HFF-Myc (cell line): ENCODE measurements at regions not wholly inside any gene's neighbourhood (a gene's known extent, or its start where the extent isn't known, plus 50 kb on each side); places are given as distances from the start of the nearest gene placed in this dataset.

ENCODE experiments used
- DNase-seq: peaks from one replicate; pipeline ENCODE4 v3.0.0-alpha.2; 2011; ENCODE audit warnings: low read depth; ENCODE audit errors: extremely low read depth
- H3K4me3 ChIP-seq: replicated peaks from 2 replicates; pipeline ENCODE4 v1.5.1; 2011; ENCODE audit warnings: low read depth, mild to moderate bottlenecking, control low read depth, low read length
- TF ChIP-seq, protein P1 (sequence below): IDR thresholded peaks from 2 replicates; pipeline ENCODE4 v1.5.1; 2012; ENCODE audit warnings: mild to moderate bottlenecking, low read depth, low read length, control low read depth; ENCODE audit errors: missing control alignments

DNA sequence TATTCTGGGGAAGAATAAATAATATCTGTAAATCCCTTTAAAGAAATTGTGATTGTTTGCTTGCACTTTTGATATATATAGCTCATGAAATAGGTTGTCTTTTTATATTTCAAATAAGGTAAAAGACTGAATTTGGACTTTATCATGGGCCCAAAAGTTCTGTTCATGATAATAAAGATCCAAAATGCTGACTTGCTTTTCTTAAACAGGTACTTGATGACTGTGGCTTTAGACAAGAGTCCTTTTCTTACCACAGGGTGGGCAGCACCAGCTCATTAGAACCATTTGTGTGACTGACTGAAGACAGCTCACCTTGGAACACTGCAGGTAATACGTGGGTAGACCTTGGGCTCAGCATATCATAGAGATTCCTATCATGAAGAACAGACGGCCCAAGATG, 432.6 kb downstream of the ETNK1 start:
- DNase-seq: no peak
- TF ChIP-seq, protein P1, sequence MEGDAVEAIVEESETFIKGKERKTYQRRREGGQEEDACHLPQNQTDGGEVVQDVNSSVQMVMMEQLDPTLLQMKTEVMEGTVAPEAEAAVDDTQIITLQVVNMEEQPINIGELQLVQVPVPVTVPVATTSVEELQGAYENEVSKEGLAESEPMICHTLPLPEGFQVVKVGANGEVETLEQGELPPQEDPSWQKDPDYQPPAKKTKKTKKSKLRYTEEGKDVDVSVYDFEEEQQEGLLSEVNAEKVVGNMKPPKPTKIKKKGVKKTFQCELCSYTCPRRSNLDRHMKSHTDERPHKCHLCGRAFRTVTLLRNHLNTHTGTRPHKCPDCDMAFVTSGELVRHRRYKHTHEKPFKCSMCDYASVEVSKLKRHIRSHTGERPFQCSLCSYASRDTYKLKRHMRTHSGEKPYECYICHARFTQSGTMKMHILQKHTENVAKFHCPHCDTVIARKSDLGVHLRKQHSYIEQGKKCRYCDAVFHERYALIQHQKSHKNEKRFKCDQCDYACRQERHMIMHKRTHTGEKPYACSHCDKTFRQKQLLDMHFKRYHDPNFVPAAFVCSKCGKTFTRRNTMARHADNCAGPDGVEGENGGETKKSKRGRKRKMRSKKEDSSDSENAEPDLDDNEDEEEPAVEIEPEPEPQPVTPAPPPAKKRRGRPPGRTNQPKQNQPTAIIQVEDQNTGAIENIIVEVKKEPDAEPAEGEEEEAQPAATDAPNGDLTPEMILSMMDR: no peak
- H3K4me3 ChIP-seq: no peak overlapping the region

- H3K4me3 ChIP-seq: no peak overlapping the region
- DNase-seq: no peak
- TF ChIP-seq, protein P1: no peak
Measured at GRCh38 chr12:23060161-23060560, 435.2 kb downstream of the ETNK1 start.

GRCh38 chr12:23063206-23063605, 438.2 kb downstream of the ETNK1 start:
- no peak for DNase-seq
- TF ChIP-seq, protein P1: no peak
- no peak overlapping the region for H3K4me3 ChIP-seq

GRCh38 chr12:23066095-23066494, 441.1 kb downstream of the ETNK1 start:
- no peak overlapping the region for H3K4me3 ChIP-seq
- TF ChIP-seq, protein P1: no peak
- no peak for DNase-seq

DNA sequence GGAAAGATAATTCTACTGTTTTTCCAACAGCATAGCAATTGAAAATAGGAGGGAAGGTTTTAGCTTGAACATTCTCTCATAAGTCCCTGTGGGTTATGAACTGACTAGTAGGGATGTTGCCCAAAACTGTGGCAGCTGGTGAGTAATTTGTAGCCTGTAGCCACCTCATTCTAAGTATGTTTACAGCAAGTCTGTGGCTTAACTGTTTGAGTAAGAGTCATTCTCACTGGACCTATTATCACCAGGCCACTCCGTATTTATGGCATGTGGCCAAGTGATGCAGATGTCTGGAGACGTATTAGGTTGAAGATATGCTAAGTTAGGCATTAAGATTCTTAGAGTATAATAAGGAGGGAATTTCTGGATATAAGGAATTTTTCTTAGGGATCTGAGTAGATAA, 458.3 kb downstream of the ETNK1 start:
- DNase-seq: peak; percentile 1
- TF ChIP-seq, protein P1: no peak
- H3K4me3 ChIP-seq: no peak overlapping the region

DNA sequence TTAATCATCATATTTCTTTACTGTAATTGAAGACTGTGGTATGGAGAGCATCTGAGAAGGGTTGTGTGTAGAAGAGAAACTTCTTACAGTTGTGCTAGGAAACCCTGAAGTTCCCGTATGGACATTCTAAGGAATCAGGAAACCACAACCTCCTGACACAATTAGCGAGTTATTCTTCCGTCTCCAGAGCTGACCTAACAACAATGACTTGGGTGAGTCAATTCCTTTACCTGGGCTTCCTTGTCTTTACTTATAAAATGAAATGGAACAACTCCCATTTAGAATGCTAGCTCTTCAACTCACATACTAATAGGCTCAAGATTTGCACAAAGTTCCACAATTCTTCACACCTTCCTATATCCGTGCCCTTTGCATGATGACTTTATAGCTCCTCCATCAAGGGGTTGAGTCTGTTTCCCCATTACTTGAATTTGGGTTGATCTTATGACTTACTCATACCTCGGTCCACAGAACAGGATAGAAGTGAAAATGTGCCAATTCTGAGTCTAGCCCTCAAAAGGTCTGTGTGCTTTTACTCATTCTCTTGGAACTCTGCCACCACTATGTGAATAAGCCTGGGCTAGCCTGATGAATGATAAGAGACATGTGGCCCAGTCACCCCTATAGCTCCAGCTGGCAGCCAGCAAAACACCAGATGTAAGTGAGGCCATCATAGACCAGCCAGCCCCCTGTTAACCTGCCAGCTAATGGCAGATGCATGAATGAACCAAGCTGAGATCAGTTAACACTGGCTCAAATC, 459.4 kb downstream of the ETNK1 start:
- TF ChIP-seq, protein P1: no peak
- no peak overlapping the region for H3K4me3 ChIP-seq
- DNase-seq: peak; percentile 2

GRCh38 chr12:23088594-23088993, 463.6 kb downstream of the ETNK1 start:
- no peak overlapping the region for H3K4me3 ChIP-seq
- no peak for DNase-seq
- TF ChIP-seq, protein P1: no peak
